GM12891 (cell line): ENCODE measurements at regions not wholly inside any gene's neighbourhood (a gene's known extent, or its start where the extent isn't known, plus 50 kb on each side); places are given as distances from the start of the nearest gene placed in this dataset.
A peak's percentile ranks its signal among the peaks of the same experiment; 100 is the strongest.

Source experiments
- DNase-seq: peaks from one replicate; pipeline ENCODE4 v3.0.0; 2011; ENCODE audit warnings: low spot score; ENCODE audit not compliant: insufficient read length
- FAIRE-seq: peaks from 2 replicates; lab custom pipeline; 2011; peaks lifted over from hg19 to GRCh38; lab: Jason Lieb, UNC
- PAX5 ChIP-seq: IDR thresholded peaks from 2 replicates; pipeline ENCODE4 v1.6.1; 2011; ENCODE audit warnings: low read length, moderate library complexity, mild to moderate bottlenecking; ENCODE audit not compliant: insufficient read depth, severe bottlenecking
- POLR2A ChIP-seq: IDR thresholded peaks from 2 replicates; pipeline ENCODE4 v1.6.1; 2011; ENCODE audit warnings: low read depth, low read length, control low read depth
- POLR2AphosphoS5 ChIP-seq: IDR thresholded peaks from 2 replicates; pipeline ENCODE4 v1.6.1; 2011; ENCODE audit warnings: low read depth, low read length, control low read depth
- POU2F2 ChIP-seq: IDR thresholded peaks from 2 replicates; pipeline ENCODE4 v1.6.1; 2011; ENCODE audit warnings: low read depth, mild to moderate bottlenecking, control low read depth, low read length, moderate library complexity
- SPI1 ChIP-seq: IDR thresholded peaks from 2 replicates; pipeline ENCODE4 v1.6.1; 2011; ENCODE audit warnings: low read depth, low read length, control low read depth
- TAF1 ChIP-seq: IDR thresholded peaks from 2 replicates; pipeline ENCODE4 v1.6.1; 2011; ENCODE audit warnings: low read depth, low read length, control low read depth

DNA sequence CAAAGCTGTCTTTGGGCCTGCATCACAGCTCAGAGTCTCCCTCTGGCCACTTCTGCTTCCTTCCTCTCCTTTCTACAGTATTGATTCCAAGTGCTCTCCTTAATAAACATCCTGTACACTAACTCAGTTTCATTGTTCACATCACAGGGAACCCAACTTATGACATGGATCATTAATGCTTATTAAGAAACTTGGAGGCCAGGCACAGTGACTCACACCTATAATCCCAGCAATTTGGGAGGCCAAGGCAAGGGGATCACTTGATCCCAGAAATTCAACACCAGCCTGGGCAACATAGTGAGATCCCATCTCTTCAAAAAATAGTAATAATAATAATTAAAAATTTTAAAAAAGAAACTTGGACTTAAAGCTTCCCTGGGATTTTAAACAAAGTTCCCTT, 89.2 kb upstream of the EFHC2 start:
- FAIRE-seq (peak; percentile 95), DNase-seq (no peak)
- TF ChIP-seq POU2F2 (no peak), POLR2AphosphoS5 (no peak), PAX5 (no peak), POLR2A (no peak)

DNA sequence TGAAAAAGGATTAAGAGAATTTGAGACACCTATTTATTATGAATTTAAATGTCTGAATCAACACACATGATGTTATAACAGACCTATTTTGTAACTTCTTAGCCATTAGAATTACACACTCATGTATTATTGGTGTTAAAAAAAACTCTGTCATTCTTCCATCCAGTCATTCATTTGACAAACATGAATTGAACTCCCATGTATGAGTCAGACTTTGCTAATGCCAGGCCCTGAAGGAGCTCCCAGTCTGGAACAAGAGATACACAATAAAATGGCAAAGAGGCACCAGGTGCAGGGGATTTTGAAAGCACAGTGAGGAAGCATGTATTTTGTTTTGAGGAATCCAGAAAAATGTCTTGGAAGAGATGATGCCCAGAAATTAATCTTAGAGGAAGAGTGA, 87.7 kb upstream of the EFHC2 start:
- TF ChIP-seq POU2F2 (no peak), POLR2A (no peak), PAX5 (no peak), POLR2AphosphoS5 (no peak)
- FAIRE-seq, result no peak
- no peak for DNase-seq

DNA sequence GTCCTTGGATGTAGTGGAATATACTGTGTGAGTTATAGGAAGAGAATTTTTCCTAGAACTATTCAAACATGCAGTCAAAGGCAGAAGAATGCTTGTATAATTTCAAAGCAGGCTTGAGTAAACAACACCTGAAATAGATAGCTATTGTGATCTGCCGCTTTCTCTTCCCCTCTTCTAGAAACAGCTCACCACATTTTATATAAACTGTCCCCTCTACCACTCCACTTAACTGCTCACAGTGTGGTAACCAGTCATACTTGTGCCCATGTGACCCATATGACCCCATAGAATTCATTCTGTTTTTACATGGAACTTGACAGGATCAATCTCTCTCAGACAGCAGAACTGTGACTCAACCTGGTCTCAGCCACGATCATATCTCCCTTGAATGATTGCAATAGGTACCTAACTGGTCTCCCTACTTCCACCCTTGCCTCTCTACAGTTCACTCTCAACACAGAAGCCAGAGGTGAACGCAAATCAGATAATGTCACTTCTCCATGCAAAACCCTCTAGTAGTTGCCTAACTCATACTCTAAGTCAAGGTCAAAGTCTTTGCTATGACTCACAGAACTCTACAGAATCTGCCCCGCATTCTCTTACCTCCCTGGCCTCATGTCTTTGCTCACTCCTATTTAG, 85.6 kb upstream of the EFHC2 start:
- no peak for DNase-seq
- no peak for FAIRE-seq
- no peak for TF ChIP-seq TAF1
- no peak for TF ChIP-seq POLR2A
- no peak for TF ChIP-seq SPI1

DNA sequence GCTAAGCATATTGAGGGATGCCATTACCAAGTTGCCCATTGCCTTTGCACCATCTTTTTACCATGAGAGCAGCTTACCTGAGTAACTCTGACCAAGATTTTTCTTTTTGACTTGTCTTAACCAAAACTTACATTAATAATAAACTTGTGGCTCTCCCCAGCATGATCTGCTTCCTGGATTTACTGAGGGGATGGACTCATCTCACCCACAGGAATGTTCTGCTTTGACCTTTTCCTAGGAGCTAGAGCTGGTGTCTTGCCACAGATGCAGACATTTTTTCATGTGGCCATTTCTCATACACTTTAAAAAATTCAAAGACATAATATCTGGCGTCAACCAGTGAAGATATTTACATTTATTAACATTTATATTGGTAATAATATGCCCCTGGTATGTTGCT, 79.2 kb upstream of the EFHC2 start:
- DNase-seq, result no peak
- TF ChIP-seq PAX5, result no peak
- no peak for TF ChIP-seq POLR2A
- no peak for TF ChIP-seq SPI1
- no peak for TF ChIP-seq TAF1
- TF ChIP-seq POLR2AphosphoS5, result no peak
- TF ChIP-seq POU2F2, result no peak
- no peak for FAIRE-seq

DNA sequence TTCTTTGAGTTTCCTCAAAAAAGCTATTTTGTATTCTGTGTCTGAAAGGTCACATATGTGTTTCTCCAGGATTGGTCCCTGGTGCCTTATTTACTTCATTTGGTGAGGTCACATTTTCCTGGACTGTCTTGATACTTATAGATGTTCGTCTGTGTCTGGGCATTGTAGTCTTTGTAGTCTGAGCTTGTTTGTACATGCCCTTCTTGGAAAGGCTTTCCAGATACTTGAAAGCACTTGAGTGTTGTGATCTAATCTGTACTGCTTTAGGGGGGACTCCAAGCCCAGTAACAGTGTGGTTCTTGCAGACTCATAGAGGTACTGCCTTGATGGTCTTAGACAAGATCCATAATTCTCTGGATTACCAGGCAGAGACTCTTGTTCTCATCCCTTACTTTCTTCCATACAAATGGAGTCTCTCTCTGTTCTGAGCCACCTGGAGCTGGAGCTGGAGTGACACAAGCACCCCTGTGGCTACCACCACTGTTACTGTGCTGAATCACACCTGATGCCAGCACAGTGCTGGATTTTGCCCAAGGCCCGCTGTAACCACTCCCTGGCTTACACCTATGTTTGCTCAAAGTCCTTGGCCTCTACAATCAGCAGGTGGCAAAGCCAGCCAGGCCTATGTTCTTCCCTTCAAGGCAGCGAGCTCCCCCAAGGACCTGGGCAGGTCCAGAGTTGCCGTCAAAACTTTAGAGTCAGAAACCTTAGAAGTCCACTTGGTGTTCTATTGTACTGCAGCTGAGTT, 72.3 kb upstream of the EFHC2 start:
- no peak for FAIRE-seq
- DNase-seq, result no peak
- TF ChIP-seq POLR2A (no peak), POLR2AphosphoS5 (no peak), SPI1 (no peak), TAF1 (no peak), PAX5 (no peak), POU2F2 (no peak)

DNA sequence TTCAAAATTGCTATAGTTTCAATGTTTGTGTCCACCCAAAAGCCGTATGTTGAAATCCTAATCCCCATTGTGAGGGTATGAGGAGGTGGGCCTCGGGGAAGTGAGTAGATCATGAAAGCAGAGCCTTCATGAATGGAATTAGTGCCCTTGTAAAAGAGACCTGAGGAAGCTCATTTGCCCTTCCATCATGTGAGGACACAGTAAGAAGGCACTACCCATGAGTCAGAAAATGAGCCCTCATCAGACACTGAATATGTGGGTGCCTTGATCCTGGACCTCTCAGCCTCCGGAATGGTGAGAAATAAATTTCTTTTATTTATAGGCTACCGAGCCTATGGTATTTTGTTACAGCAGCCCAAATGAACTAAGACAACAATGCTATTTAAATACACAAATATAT, 57.7 kb upstream of the EFHC2 start:
- no peak for FAIRE-seq
- TF ChIP-seq TAF1, result no peak
- no peak for TF ChIP-seq POLR2A
- no peak for DNase-seq

DNA sequence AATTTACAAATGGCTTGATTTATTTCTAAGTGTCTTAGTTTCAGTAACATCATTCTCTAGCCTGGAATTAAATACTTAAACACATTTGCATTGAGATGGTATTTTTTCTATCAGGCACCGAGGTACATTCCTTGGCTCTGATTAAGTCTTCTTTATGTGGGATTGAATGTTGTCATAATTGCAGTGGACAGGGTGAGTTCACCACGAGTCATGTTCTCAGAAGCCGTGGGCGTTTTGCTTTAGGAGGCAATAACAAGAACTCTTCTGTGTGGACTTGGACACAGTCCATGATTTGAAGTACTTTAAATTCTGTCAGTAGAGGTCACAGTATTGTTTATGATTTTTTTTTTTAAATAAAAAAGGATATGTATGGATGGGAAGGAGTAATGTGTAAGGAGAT, 57.1 kb upstream of the EFHC2 start:
- FAIRE-seq (no peak), DNase-seq (no peak)
- TF ChIP-seq POLR2A (no peak), POU2F2 (no peak), SPI1 (no peak), TAF1 (no peak)

DNA sequence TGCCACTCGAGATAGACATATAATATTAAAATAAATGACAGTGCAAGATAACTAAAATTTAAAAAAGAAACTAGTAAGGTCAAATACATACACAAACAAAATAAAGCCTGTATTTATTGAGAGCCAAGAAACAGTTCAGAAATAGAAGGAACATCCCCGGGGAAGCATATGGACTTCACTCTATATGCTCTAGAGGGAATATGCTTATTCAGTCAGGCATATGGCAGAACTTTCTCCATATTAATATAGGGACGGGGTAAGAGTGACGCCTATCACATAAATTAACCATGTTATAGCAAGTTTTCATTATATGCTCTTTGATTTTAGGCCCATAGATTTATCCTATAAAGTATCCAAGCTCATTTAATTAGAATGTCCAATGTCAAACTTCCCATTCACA, 56.7 kb upstream of the EFHC2 start:
- no peak for FAIRE-seq
- no peak for DNase-seq
- TF ChIP-seq POU2F2 (no peak), TAF1 (no peak), POLR2AphosphoS5 (no peak), POLR2A (no peak), PAX5 (no peak), SPI1 (no peak)
